Glutamatergic neuron (in vitro differentiated cells): ENCODE measurements at regions not wholly inside any gene's neighbourhood (a gene's known extent, or its start where the extent isn't known, plus 50 kb on each side); places are given as distances from the start of the nearest gene placed in this dataset.

Source experiments
- DNase-seq: peaks from one replicate; pipeline ENCODE4 v3.0.0; 2022
- H3K27ac Mint-ChIP-seq: one replicate; pipeline ENCODE4 v1.8.0; 2020; ENCODE audit warnings: mild to moderate bottlenecking, mixed read lengths, inconsistent platforms; ENCODE audit not compliant: unreplicated experiment
- H3K27me3 Mint-ChIP-seq: one replicate; pipeline ENCODE4 v1.8.0; 2020; ENCODE audit warnings: mild to moderate bottlenecking, moderate library complexity, mixed read lengths, inconsistent platforms; ENCODE audit not compliant: unreplicated experiment
- H3K36me3 Mint-ChIP-seq: one replicate; pipeline ENCODE4 v1.8.0; 2020; ENCODE audit warnings: mild to moderate bottlenecking, mixed read lengths, inconsistent platforms; ENCODE audit not compliant: unreplicated experiment
- H3K4me1 Mint-ChIP-seq: one replicate; pipeline ENCODE4 v1.8.0; 2020; ENCODE audit warnings: mild to moderate bottlenecking, low read depth, mixed read lengths, inconsistent platforms; ENCODE audit not compliant: unreplicated experiment
- H3K4me3 Mint-ChIP-seq: one replicate; pipeline ENCODE4 v1.8.0; 2020; ENCODE audit warnings: mild to moderate bottlenecking, mixed read lengths, inconsistent platforms; ENCODE audit not compliant: unreplicated experiment
- H3K9me3 Mint-ChIP-seq: one replicate; pipeline ENCODE4 v1.8.0; 2020; ENCODE audit warnings: mild to moderate bottlenecking, moderate library complexity, mixed read lengths, inconsistent platforms; ENCODE audit not compliant: unreplicated experiment
- CTCF ChIP-seq: fragments of 200-600 bp; sonication (generic); IDR thresholded peaks from one replicate; pipeline ENCODE4 v1.5.0; 2021; ENCODE audit not compliant: partially characterized antibody, unreplicated experiment

- Mint-ChIP-seq H3K9me3 (no peaks in the 10 kb centered on the region), H3K36me3 (no peaks in the 10 kb centered on the region), H3K4me3 (no peak overlapping the region), H3K27me3 (peaks cover 1% of the 10 kb centered on the region), H3K27ac (no peak overlapping the region), H3K4me1 (peaks cover 3% of the 10 kb centered on the region)
- no peak for TF ChIP-seq CTCF
- no peak for DNase-seq
These were observed 1645.2 kb upstream of the CDH6 start for GRCh38 chr5:29548262-29548661.

- Mint-ChIP-seq H3K9me3 (no peaks in the 10 kb centered on the region), H3K27ac (no peak overlapping the region)
These were observed 1646.1 kb upstream of the CDH6 start for GRCh38 chr5:29547236-29547865.

GRCh38 chr5:29543501-29543900 is 1650.0 kb upstream of the CDH6 start:
- Mint-ChIP-seq H3K9me3 (peaks cover 2% of the 10 kb centered on the region), H3K27me3 (peaks cover 1% of the 10 kb centered on the region), H3K27ac (no peak overlapping the region), H3K4me1 (no peaks in the 10 kb centered on the region), H3K4me3 (no peak overlapping the region), H3K36me3 (no peaks in the 10 kb centered on the region)
- no peak for DNase-seq
- TF ChIP-seq CTCF, result no peak

More at GRCh38 chr5:29547236-29547865, 1646.1 kb upstream of the CDH6 start:
- H3K27me3 Mint-ChIP-seq, result peaks cover 1% of the 10 kb centered on the region
- no peaks in the 10 kb centered on the region for H3K36me3 Mint-ChIP-seq
- no peak for DNase-seq
- peaks cover 3% of the 10 kb centered on the region for H3K4me1 Mint-ChIP-seq
- no peak overlapping the region for H3K4me3 Mint-ChIP-seq
- TF ChIP-seq CTCF, result no peak

- Mint-ChIP-seq H3K27ac (no peak overlapping the region), H3K27me3 (peaks cover 2% of the 10 kb centered on the region), H3K4me3 (no peak overlapping the region), H3K4me1 (peaks cover 10% of the 10 kb centered on the region), H3K9me3 (peaks cover 2% of the 10 kb centered on the region), H3K36me3 (no peaks in the 10 kb centered on the region)
- DNase-seq, result no peak
- TF ChIP-seq CTCF, result no peak
These were observed 1669.3 kb upstream of the CDH6 start for GRCh38 chr5:29524227-29524626.

- peak overlapping the region; percentile 96 for H3K27ac Mint-ChIP-seq
- peaks cover 9% of the 10 kb centered on the region for H3K9me3 Mint-ChIP-seq
- peaks cover 31% of the 10 kb centered on the region for H3K4me1 Mint-ChIP-seq
- peak; percentile 52 for DNase-seq
- no peak for TF ChIP-seq CTCF
- peak overlapping the region; percentile 60 for H3K4me3 Mint-ChIP-seq
- H3K36me3 Mint-ChIP-seq, result no peaks in the 10 kb centered on the region
- H3K27me3 Mint-ChIP-seq, result peaks cover 4% of the 10 kb centered on the region
These were observed 1675.3 kb upstream of the CDH6 start for GRCh38 chr5:29518176-29518575.
